K562 (cell line): ENCODE measurements at regions not wholly inside any gene's neighbourhood (a gene's known extent, or its start where the extent isn't known, plus 50 kb on each side); places are given as distances from the start of the nearest gene placed in this dataset.

Source experiments
- ATAC-seq: fragments of 200-7000 bp; cut with Tn5 transposase; 3 replicates; pipeline ENCODE4 v1.9.1; 2020; ENCODE audit warnings: moderate library complexity
- BruUV-seq: library from RNA; stranded (reverse); fragments of 400-500 nt; replicated peaks from 2 replicates; lab custom pipeline; 2021; lab: Mats Ljungman, UMichigan
- CTCF ChIA-PET: fragments of 300-600 bp; formaldehyde crosslinking; extraction: SDS; loops from one replicate; lab custom pipeline; 2021; ENCODE audit warnings: low intra/inter-chr PET ratio; lab: Yijun Ruan, JAX
- POLR2A ChIA-PET: fragments of 300-600, 350-650 bp; sonication (Branson Sonifier 250); formaldehyde crosslinking; extraction: SDS; loops from one replicate; lab custom pipeline; 2021; ENCODE audit warnings: antibody characterized with exemption, inconsistent platforms; lab: Yijun Ruan, JAX
- DNase-seq, 4 experiments: peaks; one replicate each; pipeline versions ENCODE4 v3.0.0 to v3.0.0-alpha.2; 2011 to 2018; ENCODE audit warnings: low spot score in 3 of 4, mixed read lengths in 3 of 4; ENCODE audit errors: extremely low read depth in 1 of 4
- FAIRE-seq: peaks from 2 replicates; lab custom pipeline; 2011; peaks lifted over from hg19 to GRCh38; lab: Jason Lieb, UNC
- H2AFZ ChIP-seq: 2 replicates; pipeline ENCODE4 v1.6.0; 2011; ENCODE audit warnings: low read depth, low read length, control low read depth, inconsistent platforms
- H3K27ac ChIP-seq: fragments of 200-600 bp; 3 replicates; pipeline ENCODE4 v1.8.0; 2011; ENCODE audit warnings: low read depth, mild to moderate bottlenecking, control low read depth, inconsistent platforms, low read length, moderate library complexity, mixed read lengths; ENCODE audit errors: extremely low read depth
- H3K27me3 ChIP-seq, 2 experiments: fragments of 300-600 bp in 1 of 2; 2 replicates in 1 of 2; 3 replicates in 1 of 2; pipeline versions ENCODE4 v1.6.0 to v1.8.0; 2011; ENCODE audit warnings: inconsistent platforms in 2 of 2, low read length in 2 of 2, mild to moderate bottlenecking in 1 of 2, mixed read lengths in 1 of 2, moderate library complexity in 1 of 2; ENCODE audit not compliant: control insufficient read depth in 2 of 2, insufficient read depth in 2 of 2
- H3K36me3 ChIP-seq: fragments of 300-600 bp; 3 replicates; pipeline ENCODE4 v1.8.0; 2011; ENCODE audit warnings: mild to moderate bottlenecking, low read length, inconsistent platforms; ENCODE audit not compliant: control insufficient read depth, insufficient read depth
- H3K4me1 ChIP-seq, 2 experiments: fragments of 200-600 bp in 1 of 2; replicated peaks in 1 of 2; 2 replicates in 1 of 2; 3 replicates in 1 of 2; pipeline versions ENCODE4 v1.5.1 to v1.8.0; 2011; ENCODE audit warnings: inconsistent platforms in 2 of 2, low read length in 2 of 2, mild to moderate bottlenecking in 1 of 2, mixed read lengths in 1 of 2, moderate library complexity in 1 of 2; ENCODE audit not compliant: control insufficient read depth in 2 of 2, insufficient read depth in 2 of 2
- H3K4me2 ChIP-seq: 2 replicates; pipeline ENCODE4 v1.6.1; 2011; ENCODE audit warnings: low read length, control low read depth, inconsistent platforms, mixed read lengths; ENCODE audit not compliant: insufficient read depth
- H3K4me3 ChIP-seq: fragments of 200-600 bp; sonication (generic), shearing (Covaris generic); 2 replicates; pipeline ENCODE4 v1.5.1; 2016; ENCODE audit warnings: control low read depth, inconsistent platforms
- H3K79me2 ChIP-seq: fragments of 200-600 bp; 3 replicates; pipeline ENCODE4 v1.8.0; 2011; ENCODE audit warnings: low read length, inconsistent platforms; ENCODE audit not compliant: control insufficient read depth, insufficient read depth
- H3K9ac ChIP-seq, 2 experiments: 2 replicates each; pipeline versions ENCODE4 v1.6.0 to v1.6.1; 2011; ENCODE audit warnings: low read depth in 2 of 2, low read length in 2 of 2, control low read depth in 1 of 2, inconsistent platforms in 1 of 2, mild to moderate bottlenecking in 1 of 2, mixed read lengths in 1 of 2; ENCODE audit not compliant: insufficient read depth in 1 of 2
- H3K9me1 ChIP-seq: one replicate; pipeline ENCODE4 v1.6.0; 2011; ENCODE audit warnings: inconsistent platforms, mild to moderate bottlenecking, low read length, moderate library complexity; ENCODE audit not compliant: control insufficient read depth, insufficient read depth
- H3K9me3 ChIP-seq: replicated peaks from 2 replicates; pipeline ENCODE4 v1.5.1; 2011; ENCODE audit warnings: low read depth, low read length, inconsistent platforms; ENCODE audit not compliant: control insufficient read depth, insufficient read depth
- H4K20me1 ChIP-seq: replicated peaks from 2 replicates; pipeline ENCODE4 v1.6.1; 2011; ENCODE audit warnings: low read length, inconsistent platforms, mixed read lengths; ENCODE audit not compliant: control insufficient read depth, insufficient read depth
- E2F6 ChIP-seq, 2 experiments: IDR thresholded peaks; 2 replicates each; pipeline ENCODE4 v1.6.1; 2011; ENCODE audit warnings: borderline replicate concordance in 1 of 2, control low read depth in 1 of 2, low read depth in 1 of 2, low read length in 1 of 2, mild to moderate bottlenecking in 1 of 2, mixed read lengths in 1 of 2, moderate library complexity in 1 of 2; ENCODE audit not compliant: insufficient read depth in 1 of 2, insufficient read length in 1 of 2, poor library complexity in 1 of 2, severe bottlenecking in 1 of 2; ENCODE audit errors: extremely low read depth in 1 of 2
- FOXK2 ChIP-seq, 2 experiments: fragments of 450-650 bp; IDR thresholded peaks in 1 of 2; conservative IDR thresholded peaks in 1 of 2; 2 replicates each; pipeline ENCODE4 v1.6.1; 2016; ENCODE audit warnings: low read depth in 2 of 2, mild to moderate bottlenecking in 1 of 2
- HNRNPH1 ChIP-seq: fragments of 200-400 bp; formaldehyde crosslinking; optimal IDR thresholded peaks from 2 replicates; pipeline ENCODE3; 2017; ENCODE audit warnings: low read depth, mild to moderate bottlenecking, low read length, moderate library complexity
- MCM3 ChIP-seq: fragments of 450-650 bp; IDR thresholded peaks from 2 replicates; pipeline ENCODE4 v1.6.1; 2016
- REST ChIP-seq, 2 experiments: fragments of 450-650 bp; formaldehyde crosslinking in 1 of 2; IDR thresholded peaks; 2 replicates each; pipeline versions ENCODE4 v1.4.0 to v1.6.1; 2014 to 2020; ENCODE audit warnings: mild to moderate bottlenecking in 2 of 2, borderline replicate concordance in 1 of 2, low read depth in 1 of 2
- ZNF12 ChIP-seq: sonication (generic); formaldehyde crosslinking; IDR thresholded peaks from 2 replicates; pipeline ENCODE4 v1.4.0; 2020; ENCODE audit warnings: mild to moderate bottlenecking, missing genetic modification reagents
- ZNF780A ChIP-seq: fragments of 250-450 bp; sonication (Bioruptor Pico); IDR thresholded peaks from 2 replicates; pipeline ENCODE4 v1.5.0; 2021; ENCODE audit warnings: mild to moderate bottlenecking
- WGBS: fragments of 100-300 bp; shearing (Covaris generic); methylation state at CpG from one replicate; pipeline ENCODE4 v1.1.6; 2016; ENCODE audit warnings: low coverage, mixed read lengths; ENCODE audit not compliant: insufficient coverage; ENCODE audit errors: missing lambda C conversion rate; 5-methylcytosine and 5-hydroxymethylcytosine counted together
- in situ Hi-C: fragments of 300-500 bp; cut with MboI; formaldehyde crosslinking; loops from 4 replicates; pipeline ENCODE4 v1.15.0; 2018; ENCODE audit warnings: inconsistent platforms, mixed read lengths
- intact Hi-C: fragments of 100-400 bp; cut with micrococcal nuclease; formaldehyde crosslinking; loops from 2 replicates; pipeline ENCODE4 v1.14.2; 2022
- TF ChIP-seq, protein P1 (sequence below): fragments of 250-450 bp; sonication (Bioruptor Pico); IDR thresholded peaks from 2 replicates; pipeline ENCODE4 v1.5.0; 2021; ENCODE audit warnings: mild to moderate bottlenecking, moderate library complexity

- Histone ChIP-seq H3K9me3 (no peaks in the 10 kb centered on the region), H3K79me2 (no peaks in the 10 kb centered on the region), H3K4me1 (no peaks in the 10 kb centered on the region; a peak in 1 of 5 replicates), H4K20me1 (no peaks in the 10 kb centered on the region), H3K27ac (no peak overlapping the region), H3K36me3 (no peaks in the 10 kb centered on the region), H3K27me3 (peaks cover 0 to 11% of the 10 kb centered on the region in 2 experiments; a peak in 2 of 5 replicates), H3K4me2 (no peak overlapping the region), H3K9me1 (no peaks in the 10 kb centered on the region), H3K4me3 (no peak overlapping the region), H3K9ac (no peak overlapping the region), H2AFZ (no peak overlapping the region)
- FAIRE-seq (no peak), DNase-seq (no peak), ATAC-seq (no peak)
- no peak for TF ChIP-seq E2F6 (IDR thresholded peaks at IDR 0.05; ENCODE audit: borderline replicate concordance in 1 of 2, extremely low read depth in 1 of 2, insufficient read depth in 1 of 2, insufficient read length in 1 of 2, low read depth in 1 of 2, low read length in 1 of 2, poor library complexity in 1 of 2, severe bottlenecking in 1 of 2)
- TF ChIP-seq REST (IDR thresholded peaks at IDR 0.05; ENCODE audit: borderline replicate concordance) = no peak
- no peak for TF ChIP-seq REST (CRISPR knock-in tag; IDR thresholded peaks at IDR 0.05; ENCODE audit: low read depth)
- TF ChIP-seq, protein P1, sequence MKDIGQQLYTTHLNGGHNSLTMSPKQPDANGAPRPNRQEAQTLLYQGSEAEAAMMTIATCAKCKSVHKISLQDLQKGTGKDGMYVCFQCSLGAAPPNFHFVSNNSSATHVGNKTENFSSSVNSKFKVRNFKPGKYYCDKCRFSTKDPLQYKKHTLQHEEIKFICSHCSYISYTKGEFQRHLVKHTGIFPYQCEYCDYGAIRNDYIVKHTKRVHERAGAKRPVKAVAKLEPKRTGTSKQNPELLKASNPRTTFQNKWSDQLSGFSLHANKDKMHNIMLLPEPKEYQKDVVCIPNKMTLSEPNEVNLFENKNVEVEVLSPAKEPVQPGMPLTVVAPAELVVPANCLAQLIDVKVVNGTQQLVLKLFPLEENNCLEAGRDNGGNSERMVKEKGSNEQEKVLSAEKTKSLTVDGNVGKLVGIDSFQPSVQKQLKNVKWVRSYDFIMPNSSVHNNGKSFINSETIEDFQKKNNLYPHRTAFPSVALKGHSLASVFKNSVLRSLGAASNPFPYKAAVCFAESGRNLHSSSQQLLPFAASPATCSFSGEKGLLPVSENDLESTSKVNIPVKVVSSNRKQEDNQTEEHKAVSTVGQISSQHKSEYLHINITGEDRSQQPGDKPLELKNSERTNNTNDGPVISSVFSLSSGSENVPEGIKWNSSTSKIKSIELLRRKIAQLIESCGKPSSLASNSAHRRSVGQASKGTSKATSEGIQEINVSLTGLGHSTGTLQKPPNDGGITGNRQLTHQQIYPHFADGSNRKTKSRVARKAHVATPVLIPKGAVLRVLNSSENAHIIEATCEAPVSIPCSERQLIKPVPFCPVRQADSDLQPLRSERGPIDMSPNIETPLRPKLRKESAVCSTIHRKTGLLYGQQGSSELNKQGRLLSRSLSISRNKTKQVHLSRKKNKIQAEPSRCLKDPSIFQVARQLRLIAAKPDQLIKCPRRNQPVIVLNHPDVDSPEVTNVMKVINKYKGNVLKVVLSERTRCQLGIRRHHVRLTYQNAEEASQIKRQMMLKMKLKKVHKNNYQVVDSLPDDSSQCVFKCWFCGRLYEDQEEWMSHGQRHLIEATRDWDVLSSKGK (CRISPR knock-in tag) = no peak
- no peak for TF ChIP-seq FOXK2 (conservative IDR thresholded peaks at IDR 0.05 in 1 of 2, IDR thresholded peaks at IDR 0.05 in 1 of 2; ENCODE audit: low read depth in 2 of 2)
- no peak for TF ChIP-seq HNRNPH1
- TF ChIP-seq ZNF12 (CRISPR knock-in tag) = no peak
- TF ChIP-seq ZNF780A = no peak
- TF ChIP-seq MCM3 = no peak
- ChIA-PET CTCF (no interaction called here), POLR2A (interaction anchor here (0.6 kb wide), 1 partner anchor 364 kb away, joined by 3 read pairs; no protein-coding TSS in a partner anchor)
- in situ Hi-C loops (no loop called here), intact Hi-C loops (no loop called here)
- 0% methylated on average over 3 of the region's 3 CpGs for WGBS
- no TSS peak for BruUV-seq
These were observed 104.7 kb upstream of the CDH5 start for GRCh38 chr16:66261826-66262225.
